AG10803 (cell line): ENCODE measurements at regions not wholly inside any gene's neighbourhood (a gene's known extent, or its start where the extent isn't known, plus 50 kb on each side); places are given as distances from the start of the nearest gene placed in this dataset.
A peak's percentile ranks its signal among the peaks of the same experiment; 100 is the strongest.
"Not testable (repeated sequence)": the region's sequence is repeated elsewhere in the genome, so short reads cannot be mapped to it uniquely, and the experiment has no call there.

Source experiments
- DNase-seq: peaks from one replicate; pipeline ENCODE4 v3.0.0; 2010; ENCODE audit warnings: low read depth
- H3K4me3 ChIP-seq: 2 replicates; pipeline ENCODE4 v1.5.1; 2011; ENCODE audit warnings: mild to moderate bottlenecking, low read length, control low read depth
- CTCF ChIP-seq: conservative IDR thresholded peaks from 2 replicates; pipeline ENCODE4 v1.5.1; 2011; ENCODE audit warnings: mild to moderate bottlenecking, low read length, control low read depth, inconsistent platforms

GRCh38 chr10:17523917-17524316 lies 69.5 kb upstream of the ST8SIA6 start:
- H3K4me3 ChIP-seq: no peak overlapping the region
- TF ChIP-seq CTCF: no peak
- DNase-seq: no peak

GRCh38 chr10:17523246-17523753 lies 68.9 kb upstream of the ST8SIA6 start:
- no peak for TF ChIP-seq CTCF
- DNase-seq: no peak
- H3K4me3 ChIP-seq: no peak overlapping the region

GRCh38 chr10:17522269-17522668 lies 67.9 kb upstream of the ST8SIA6 start:
- DNase-seq, H3K4me3 ChIP-seq: not testable (repeated sequence)

GRCh38 chr10:17519457-17519856 lies 65.1 kb upstream of the ST8SIA6 start:
- no peak overlapping the region for H3K4me3 ChIP-seq
- no peak for TF ChIP-seq CTCF
- DNase-seq: no peak

GRCh38 chr10:17518338-17518737 lies 63.9 kb upstream of the ST8SIA6 start:
- H3K4me3 ChIP-seq: no peak overlapping the region
- no peak for DNase-seq
- TF ChIP-seq CTCF: no peak

GRCh38 chr10:17516376-17516775 lies 62.0 kb upstream of the ST8SIA6 start:
- no peak overlapping the region for H3K4me3 ChIP-seq

GRCh38 chr10:17512341-17513001 lies 58.1 kb upstream of the ST8SIA6 start:
- no peak for TF ChIP-seq CTCF
- peak; percentile 96 for DNase-seq
- H3K4me3 ChIP-seq: no peak overlapping the region; the same call in 1 of the 2 replicates

More at GRCh38 chr10:17516376-17516775, 62.0 kb upstream of the ST8SIA6 start:
- no peak for TF ChIP-seq CTCF
- DNase-seq: peak; percentile 69
